SJSA1 (cell line): ENCODE measurements at regions not wholly inside any gene's neighbourhood (a gene's known extent, or its start where the extent isn't known, plus 50 kb on each side); places are given as distances from the start of the nearest gene placed in this dataset.

Experiments used
- DNase-seq, 2 experiments: peaks; one replicate each; pipeline ENCODE4 v3.0.0-alpha.2; 2015 to 2020; ENCODE audit warnings: low spot score in 2 of 2, low read depth in 1 of 2
- H3K27ac ChIP-seq: fragments of 250-450 bp; sonication (Bioruptor Pico); 2 replicates; pipeline ENCODE4 v1.5.1; 2020; ENCODE audit warnings: mild to moderate bottlenecking, moderate library complexity
- H3K27me3 ChIP-seq: fragments of 250-450 bp; sonication (Bioruptor Pico); replicated peaks from 2 replicates; pipeline ENCODE4 v1.5.1; 2020; ENCODE audit warnings: mild to moderate bottlenecking, moderate library complexity
- H3K36me3 ChIP-seq: fragments of 250-450 bp; sonication (Bioruptor Pico); 2 replicates; pipeline ENCODE4 v1.5.1; 2020; ENCODE audit warnings: mild to moderate bottlenecking
- H3K4me1 ChIP-seq: fragments of 250-450 bp; sonication (Bioruptor Pico); replicated peaks from 2 replicates; pipeline ENCODE4 v1.6.1; 2021; ENCODE audit warnings: mild to moderate bottlenecking
- H3K4me3 ChIP-seq: fragments of 250-450 bp; sonication (Bioruptor Pico); 2 replicates; pipeline ENCODE4 v1.5.1; 2020; ENCODE audit warnings: mild to moderate bottlenecking
- H3K9me3 ChIP-seq: fragments of 250-450 bp; sonication (Bioruptor Pico); replicated peaks from 2 replicates; pipeline ENCODE4 v1.5.1; 2020; ENCODE audit warnings: mild to moderate bottlenecking

DNA sequence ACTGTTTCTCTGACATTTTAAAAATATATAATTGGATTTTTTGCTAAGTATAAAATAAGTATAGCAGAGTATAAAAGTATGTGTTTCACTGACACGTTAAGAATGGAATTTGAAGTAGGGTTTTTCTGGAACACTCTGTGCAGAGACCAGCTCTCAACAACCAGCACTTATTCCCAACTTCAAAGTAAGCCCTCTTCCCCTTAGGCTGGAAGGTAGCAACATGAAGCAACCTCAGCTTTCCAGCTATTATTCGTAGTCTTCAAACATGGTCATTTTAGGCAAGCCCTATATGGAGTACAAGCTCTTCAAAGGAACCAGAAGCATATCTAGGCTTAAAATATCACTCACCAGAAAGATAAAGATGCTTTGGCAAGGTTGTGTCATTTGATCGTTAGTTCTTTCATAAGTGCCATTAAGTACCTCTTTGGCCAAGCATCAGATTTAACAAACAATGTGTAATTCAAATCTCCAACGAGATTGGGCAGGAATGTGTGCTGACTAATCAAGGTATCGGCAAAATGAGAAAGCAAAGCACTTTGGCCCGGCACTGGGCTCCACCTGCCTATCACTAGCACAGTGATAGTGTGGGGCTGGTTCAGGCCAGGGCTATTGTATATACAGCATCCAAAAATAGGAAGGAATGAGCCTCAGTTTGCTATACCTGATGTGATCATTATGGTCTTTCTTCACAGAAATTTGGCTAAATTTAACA lies 95.9 kb upstream of the FREM2 start:
- Histone ChIP-seq H3K36me3 (no peaks in the 10 kb centered on the region), H3K9me3 (no peaks in the 10 kb centered on the region), H3K27ac (no peak overlapping the region), H3K4me3 (no peak overlapping the region), H3K4me1 (no peaks in the 10 kb centered on the region), H3K27me3 (no peaks in the 10 kb centered on the region)
- DNase-seq, result no peak

DNA sequence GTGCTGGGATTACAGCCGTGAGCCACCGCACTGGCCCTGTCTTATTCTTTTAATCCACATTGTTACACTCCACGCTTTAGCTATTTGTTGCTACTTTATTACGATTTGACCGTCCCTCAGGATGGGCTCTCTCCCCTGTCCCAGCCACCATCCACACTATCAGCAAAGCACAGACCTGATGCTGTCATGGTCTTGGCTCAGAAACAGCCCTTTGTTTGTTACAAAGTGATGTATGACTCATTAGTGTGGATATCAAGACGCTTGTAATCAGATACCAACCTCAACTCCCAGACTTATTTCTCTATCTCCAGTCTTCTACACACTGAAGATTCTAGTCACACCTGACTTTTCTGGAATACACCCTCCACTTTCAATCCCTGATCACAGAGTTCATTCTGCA lies 84.6 kb upstream of the FREM2 start:
- Histone ChIP-seq H3K27me3 (no peaks in the 10 kb centered on the region), H3K9me3 (no peaks in the 10 kb centered on the region), H3K4me1 (no peaks in the 10 kb centered on the region), H3K36me3 (no peaks in the 10 kb centered on the region), H3K4me3 (no peak overlapping the region), H3K27ac (no peak overlapping the region)
- DNase-seq, result no peak

DNA sequence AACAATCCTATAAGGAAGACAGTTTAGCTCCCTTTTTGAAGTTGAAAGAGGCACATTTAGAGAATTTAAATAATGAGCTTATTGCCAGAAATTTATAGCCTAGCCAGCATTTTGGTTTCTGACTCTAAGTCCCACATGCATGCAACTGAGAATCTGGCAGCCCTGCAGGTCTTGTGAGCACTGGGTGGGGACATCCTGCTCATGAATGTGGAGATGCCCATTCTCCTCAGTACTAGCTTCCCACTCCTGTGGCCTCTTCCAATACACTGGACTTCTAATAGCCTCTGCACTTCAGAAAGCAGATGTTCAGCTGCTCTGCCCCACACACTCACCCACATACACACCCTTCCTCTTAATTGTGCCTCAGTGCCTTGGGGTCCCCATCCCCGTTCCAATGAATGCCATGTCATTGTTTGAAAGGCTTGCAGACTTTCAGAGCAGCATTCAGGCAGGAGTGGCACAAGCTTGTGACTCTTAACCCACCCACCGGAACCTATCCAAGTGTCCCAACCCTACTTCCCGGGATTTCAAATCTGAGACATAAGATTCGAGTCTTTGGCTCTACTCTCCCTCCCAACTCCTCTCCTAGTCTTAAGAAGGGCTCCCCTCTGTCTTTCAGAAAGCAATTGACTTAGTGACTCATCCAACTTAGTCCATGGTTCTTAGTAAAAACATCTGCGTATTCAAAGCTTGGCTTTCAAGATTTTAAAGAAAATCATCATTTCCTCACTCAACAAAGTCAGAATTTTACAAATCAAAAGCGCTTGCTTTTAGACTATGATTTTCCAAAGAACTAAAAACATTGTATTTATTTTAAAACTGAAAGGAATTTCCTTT lies 80.0 kb upstream of the FREM2 start:
- no peaks in the 10 kb centered on the region for H3K27me3 ChIP-seq
- no peaks in the 10 kb centered on the region for H3K36me3 ChIP-seq
- H3K4me3 ChIP-seq, result no peak overlapping the region
- no peak for DNase-seq
- no peaks in the 10 kb centered on the region for H3K9me3 ChIP-seq
- H3K4me1 ChIP-seq, result no peaks in the 10 kb centered on the region
- no peak overlapping the region for H3K27ac ChIP-seq

DNA sequence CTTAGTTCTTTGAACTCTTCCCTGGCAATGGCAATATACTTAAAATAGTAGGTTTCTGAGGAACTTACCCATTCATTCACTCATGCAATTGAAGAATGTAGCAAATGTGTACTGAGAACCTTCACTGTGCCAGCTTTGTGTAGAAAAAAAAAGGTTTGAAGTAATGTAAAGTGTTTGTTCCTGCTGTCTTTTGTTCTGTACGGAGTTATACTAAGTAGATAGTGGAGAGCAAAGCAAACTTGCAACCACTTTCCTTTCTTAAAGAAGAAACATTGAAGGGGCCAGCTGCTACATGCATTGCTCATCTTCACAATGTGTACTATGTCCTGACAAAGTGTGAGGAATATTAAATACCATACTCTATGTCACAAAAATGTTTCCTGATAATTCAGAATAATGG lies 68.9 kb upstream of the FREM2 start:
- H3K9me3 ChIP-seq, result no peaks in the 10 kb centered on the region
- H3K4me1 ChIP-seq, result no peaks in the 10 kb centered on the region
- H3K4me3 ChIP-seq, result no peak overlapping the region
- no peaks in the 10 kb centered on the region for H3K36me3 ChIP-seq
- no peaks in the 10 kb centered on the region for H3K27me3 ChIP-seq
- H3K27ac ChIP-seq, result no peak overlapping the region
- DNase-seq, result no peak

- no peak overlapping the region for H3K27ac ChIP-seq
- no peak for DNase-seq
- no peaks in the 10 kb centered on the region for H3K27me3 ChIP-seq
- no peaks in the 10 kb centered on the region for H3K36me3 ChIP-seq
- H3K4me3 ChIP-seq, result no peak overlapping the region
- H3K4me1 ChIP-seq, result no peaks in the 10 kb centered on the region
- H3K9me3 ChIP-seq, result no peaks in the 10 kb centered on the region
These were observed 68.5 kb upstream of the FREM2 start for GRCh38 chr13:38618336-38618735.

DNA sequence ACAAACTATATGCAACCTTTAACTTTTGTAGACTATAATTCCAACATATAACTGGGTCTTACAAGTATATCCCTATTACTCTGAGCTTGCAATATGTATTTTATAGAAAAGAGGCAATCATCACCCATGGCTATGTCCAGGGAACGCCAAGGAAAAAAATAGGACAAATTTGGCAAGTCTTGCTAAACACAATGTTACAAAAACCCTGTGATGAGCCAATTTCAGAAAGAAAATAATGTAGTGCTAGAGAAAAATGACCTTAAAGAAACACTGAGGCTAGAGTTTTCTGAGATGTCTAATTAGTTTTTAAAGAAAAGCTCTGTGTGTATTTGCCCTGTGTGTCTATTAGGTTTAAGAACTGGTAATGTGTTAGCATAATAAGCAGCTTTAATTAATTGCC lies 68.0 kb upstream of the FREM2 start:
- DNase-seq, result no peak
- Histone ChIP-seq H3K4me3 (no peak overlapping the region), H3K36me3 (no peaks in the 10 kb centered on the region), H3K27me3 (no peaks in the 10 kb centered on the region), H3K4me1 (no peaks in the 10 kb centered on the region), H3K27ac (no peak overlapping the region), H3K9me3 (no peaks in the 10 kb centered on the region)

DNA sequence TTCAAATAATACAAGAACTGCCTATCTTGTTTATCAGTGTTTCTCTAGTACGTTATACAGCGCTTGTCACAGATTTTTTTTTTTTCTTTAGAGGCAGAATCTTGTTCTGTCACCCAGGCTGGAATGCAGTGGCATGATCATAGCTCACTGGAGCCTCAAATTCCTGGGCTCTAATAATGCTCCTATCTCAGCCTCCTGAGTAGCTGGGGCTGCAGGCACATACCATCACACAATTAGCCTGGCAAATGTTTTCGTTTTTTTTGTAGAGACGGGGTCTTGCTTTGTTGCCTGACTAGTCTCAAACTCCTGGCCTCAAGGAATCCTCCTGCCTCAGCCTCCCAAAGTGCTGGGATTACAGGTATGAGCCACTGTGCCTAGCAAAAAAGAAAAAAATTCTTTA lies 66.0 kb upstream of the FREM2 start:
- no peak for DNase-seq
- Histone ChIP-seq H3K36me3 (no peaks in the 10 kb centered on the region), H3K4me1 (no peaks in the 10 kb centered on the region)

GRCh38 chr13:38624822-38625221 lies 62.1 kb upstream of the FREM2 start:
- no peaks in the 10 kb centered on the region for H3K27me3 ChIP-seq
- H3K4me3 ChIP-seq, result no peak overlapping the region
- H3K9me3 ChIP-seq, result no peaks in the 10 kb centered on the region
- DNase-seq, result no peak
- no peak overlapping the region for H3K27ac ChIP-seq
- H3K4me1 ChIP-seq, result no peaks in the 10 kb centered on the region
- no peaks in the 10 kb centered on the region for H3K36me3 ChIP-seq

More for the DNA sequence above, 66.0 kb upstream of the FREM2 start:
- no peak overlapping the region for H3K4me3 ChIP-seq
- H3K9me3 ChIP-seq, result no peaks in the 10 kb centered on the region
- no peaks in the 10 kb centered on the region for H3K27me3 ChIP-seq
- no peak overlapping the region for H3K27ac ChIP-seq

DNA sequence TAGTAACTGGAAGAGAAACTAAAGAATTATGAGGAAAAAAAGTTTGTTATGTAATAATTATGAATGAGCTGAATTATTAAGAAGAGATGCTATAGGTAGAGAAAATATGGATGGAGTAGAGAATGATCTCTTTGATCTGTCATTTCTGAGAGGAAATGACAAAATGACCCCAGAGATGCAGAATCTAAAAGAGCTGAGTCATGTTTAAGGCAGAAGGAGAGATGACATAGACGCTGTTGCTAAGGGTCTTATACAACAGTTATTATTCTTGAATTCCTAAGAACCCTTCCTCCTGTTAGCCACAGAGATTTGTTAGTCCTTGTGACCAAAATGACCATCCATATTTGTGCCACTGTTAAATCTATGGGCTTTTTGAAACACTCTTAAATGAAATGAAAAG lies 58.3 kb upstream of the FREM2 start:
- Histone ChIP-seq H3K9me3 (no peaks in the 10 kb centered on the region), H3K27ac (no peak overlapping the region), H3K4me1 (no peaks in the 10 kb centered on the region), H3K4me3 (no peak overlapping the region), H3K36me3 (no peaks in the 10 kb centered on the region), H3K27me3 (no peaks in the 10 kb centered on the region)
- DNase-seq, result no peak

GRCh38 chr13:38630780-38631179 lies 56.1 kb upstream of the FREM2 start:
- H3K27ac ChIP-seq, result no peak overlapping the region
- H3K4me3 ChIP-seq, result no peak overlapping the region
- H3K36me3 ChIP-seq, result no peaks in the 10 kb centered on the region
- H3K4me1 ChIP-seq, result no peaks in the 10 kb centered on the region
- peak in 1 of 2 experiments; percentile 3 for DNase-seq
- no peaks in the 10 kb centered on the region for H3K9me3 ChIP-seq
- H3K27me3 ChIP-seq, result no peaks in the 10 kb centered on the region

DNA sequence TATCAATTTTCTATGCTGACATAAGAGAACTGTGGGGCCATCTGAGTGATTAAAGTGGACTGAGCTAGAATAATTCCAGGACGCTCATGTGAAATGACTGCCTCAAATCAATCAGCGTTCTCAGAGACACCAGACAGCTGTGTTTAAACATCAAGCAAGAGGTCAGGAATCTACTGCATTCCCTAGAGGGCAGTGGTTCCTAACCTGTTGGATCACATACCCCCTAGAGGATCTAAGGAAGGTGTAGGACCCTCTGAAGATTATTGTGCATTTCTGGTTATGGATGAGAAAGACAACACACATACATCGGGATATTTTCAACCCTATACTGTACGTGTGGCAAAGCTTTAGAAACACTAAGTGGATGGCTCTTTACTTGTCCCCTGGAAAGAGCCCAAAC lies 51.8 kb upstream of the FREM2 start:
- Histone ChIP-seq H3K4me3 (no peak overlapping the region), H3K4me1 (no peaks in the 10 kb centered on the region), H3K36me3 (no peaks in the 10 kb centered on the region), H3K27ac (no peak overlapping the region), H3K27me3 (no peaks in the 10 kb centered on the region), H3K9me3 (no peaks in the 10 kb centered on the region)
- DNase-seq, result no peak

DNA sequence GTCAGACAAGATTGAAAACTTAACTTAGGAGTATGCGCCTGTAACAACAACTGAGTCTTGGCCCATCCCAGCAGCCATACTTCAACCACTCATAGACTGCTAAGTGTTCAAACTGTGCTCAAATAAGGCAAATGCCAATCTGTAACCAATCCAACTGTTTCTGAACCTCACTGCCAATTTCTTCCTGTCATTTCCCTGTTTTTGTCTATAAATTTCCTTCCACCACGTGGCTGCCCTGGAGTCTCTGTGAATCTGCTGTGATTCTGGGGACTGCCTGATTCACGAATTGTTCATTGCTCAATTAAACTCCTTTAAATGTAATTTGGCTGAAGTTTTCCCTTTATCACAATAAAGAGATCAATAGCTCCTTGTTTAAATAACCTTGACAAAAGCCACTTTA lies 50.8 kb upstream of the FREM2 start:
- Histone ChIP-seq H3K27ac (no peak overlapping the region), H3K4me1 (no peaks in the 10 kb centered on the region), H3K27me3 (no peaks in the 10 kb centered on the region), H3K9me3 (no peaks in the 10 kb centered on the region), H3K4me3 (no peak overlapping the region), H3K36me3 (no peaks in the 10 kb centered on the region)
- DNase-seq, result no peak

DNA sequence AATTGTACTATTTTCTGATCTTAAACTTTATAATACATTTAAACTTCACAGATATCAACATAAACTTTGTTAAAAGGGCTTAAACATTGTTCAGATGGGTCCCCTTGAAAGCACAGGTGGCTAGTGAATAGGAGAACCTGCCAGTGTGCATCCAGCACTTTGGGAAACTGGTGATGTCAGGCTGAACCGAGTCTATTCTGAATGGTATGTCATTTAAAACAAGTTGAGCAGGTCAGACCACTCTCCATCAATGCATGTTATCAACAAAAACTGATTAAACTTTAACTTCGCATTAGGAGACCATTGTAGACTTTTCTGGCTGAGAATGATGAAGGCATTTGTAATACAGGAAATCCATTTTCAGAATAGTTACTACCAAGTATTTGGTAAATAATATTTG lies 50.1 kb upstream of the FREM2 start:
- Histone ChIP-seq H3K4me1 (no peaks in the 10 kb centered on the region), H3K36me3 (no peaks in the 10 kb centered on the region), H3K27me3 (no peaks in the 10 kb centered on the region), H3K9me3 (no peaks in the 10 kb centered on the region), H3K27ac (no peak overlapping the region), H3K4me3 (no peak overlapping the region)
- DNase-seq, result no peak
